ENCODE measurements at regions not wholly inside any gene's neighbourhood (a gene's known extent, or its start where the extent isn't known, plus 50 kb on each side); places are given as distances from the start of the nearest gene placed in this dataset.

DNA sequence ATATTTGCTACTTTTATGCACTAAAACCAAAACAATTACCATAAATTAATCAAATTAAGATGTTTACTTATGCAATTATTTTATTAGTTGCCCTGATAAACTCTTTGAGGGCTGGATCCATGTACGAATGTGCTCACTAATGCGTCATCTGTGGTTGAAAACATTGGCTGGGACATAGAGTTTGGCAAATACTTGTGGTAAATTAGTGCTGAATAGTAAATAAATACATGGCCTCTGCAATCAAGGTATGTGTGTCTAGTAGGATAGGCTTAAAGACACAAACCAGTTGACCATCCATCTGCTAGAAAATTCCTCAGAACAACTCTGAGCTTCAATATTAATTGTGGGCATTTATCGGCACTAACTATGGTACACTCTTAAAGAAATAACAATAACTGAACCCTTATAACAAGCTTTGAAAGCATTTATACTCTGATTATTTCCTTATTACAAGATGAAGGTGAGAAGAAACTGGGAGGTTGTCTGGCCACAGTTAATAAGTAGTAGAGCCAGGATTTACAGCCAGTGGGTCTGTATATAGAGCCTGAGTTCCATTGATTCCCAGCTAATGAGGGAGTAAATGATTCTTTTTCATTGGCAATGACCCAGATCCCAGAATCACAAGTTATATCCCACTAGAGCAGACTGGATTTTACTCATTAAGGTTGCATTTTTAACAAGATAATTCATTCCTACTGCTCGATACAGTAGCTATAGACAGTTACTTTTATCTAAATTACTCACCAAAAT lies 169.5 kb upstream of the CNTN6 start:
- no peaks in the 10 kb centered on the region for H3K36me3 Mint-ChIP-seq (ENCODE audit: low read depth)
- TF ChIP-seq, protein P1, sequence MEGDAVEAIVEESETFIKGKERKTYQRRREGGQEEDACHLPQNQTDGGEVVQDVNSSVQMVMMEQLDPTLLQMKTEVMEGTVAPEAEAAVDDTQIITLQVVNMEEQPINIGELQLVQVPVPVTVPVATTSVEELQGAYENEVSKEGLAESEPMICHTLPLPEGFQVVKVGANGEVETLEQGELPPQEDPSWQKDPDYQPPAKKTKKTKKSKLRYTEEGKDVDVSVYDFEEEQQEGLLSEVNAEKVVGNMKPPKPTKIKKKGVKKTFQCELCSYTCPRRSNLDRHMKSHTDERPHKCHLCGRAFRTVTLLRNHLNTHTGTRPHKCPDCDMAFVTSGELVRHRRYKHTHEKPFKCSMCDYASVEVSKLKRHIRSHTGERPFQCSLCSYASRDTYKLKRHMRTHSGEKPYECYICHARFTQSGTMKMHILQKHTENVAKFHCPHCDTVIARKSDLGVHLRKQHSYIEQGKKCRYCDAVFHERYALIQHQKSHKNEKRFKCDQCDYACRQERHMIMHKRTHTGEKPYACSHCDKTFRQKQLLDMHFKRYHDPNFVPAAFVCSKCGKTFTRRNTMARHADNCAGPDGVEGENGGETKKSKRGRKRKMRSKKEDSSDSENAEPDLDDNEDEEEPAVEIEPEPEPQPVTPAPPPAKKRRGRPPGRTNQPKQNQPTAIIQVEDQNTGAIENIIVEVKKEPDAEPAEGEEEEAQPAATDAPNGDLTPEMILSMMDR (IDR thresholded peaks at IDR 0.05), result no peak
- no peak overlapping the region for H3K4me3 Mint-ChIP-seq
- H3K27ac Mint-ChIP-seq, result no peak overlapping the region
- peaks cover 38% of the 10 kb centered on the region for H3K9me3 Mint-ChIP-seq
- DNase-seq, result no peak
- no peaks in the 10 kb centered on the region for H3K27me3 Mint-ChIP-seq (ENCODE audit: insufficient read depth)
- H3K4me1 Mint-ChIP-seq (ENCODE audit: low read depth), result no peaks in the 10 kb centered on the region

GRCh38 chr3:930866-931265 lies 162.0 kb upstream of the CNTN6 start:
- no peaks in the 10 kb centered on the region for H3K4me1 Mint-ChIP-seq (ENCODE audit: low read depth)
- H3K4me3 Mint-ChIP-seq, result no peak overlapping the region
- no peaks in the 10 kb centered on the region for H3K36me3 Mint-ChIP-seq (ENCODE audit: low read depth)
- H3K27ac Mint-ChIP-seq, result no peak overlapping the region
- TF ChIP-seq, protein P1 (IDR thresholded peaks at IDR 0.05), result no peak
- DNase-seq, result no peak
- H3K27me3 Mint-ChIP-seq (ENCODE audit: insufficient read depth), result no peaks in the 10 kb centered on the region
- peaks cover 50% of the 10 kb centered on the region for H3K9me3 Mint-ChIP-seq

DNA sequence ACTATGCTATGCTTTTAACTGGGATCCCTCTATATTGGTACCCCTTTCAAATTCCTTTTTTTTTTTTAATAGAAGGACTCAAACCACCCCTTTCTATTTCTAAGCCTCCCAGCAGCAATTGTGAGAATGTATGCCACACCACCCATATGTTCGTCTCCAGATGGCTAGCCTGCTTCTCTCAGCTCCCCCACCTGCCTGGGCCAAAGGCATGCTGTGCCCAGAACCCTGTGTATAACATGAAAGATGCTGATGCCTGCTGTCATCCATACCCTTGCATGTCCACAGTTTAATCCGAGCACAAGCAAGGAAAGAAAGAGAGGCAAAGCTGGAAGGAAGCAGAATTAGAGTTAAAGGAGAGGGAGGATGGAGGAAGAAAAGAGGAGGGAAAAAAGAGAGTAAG lies 159.5 kb upstream of the CNTN6 start:
- H3K4me1 Mint-ChIP-seq (ENCODE audit: low read depth), result no peaks in the 10 kb centered on the region
- H3K27me3 Mint-ChIP-seq (ENCODE audit: insufficient read depth), result no peaks in the 10 kb centered on the region
- H3K27ac Mint-ChIP-seq, result no peak overlapping the region
- no peaks in the 10 kb centered on the region for H3K36me3 Mint-ChIP-seq (ENCODE audit: low read depth)
- TF ChIP-seq, protein P1 (IDR thresholded peaks at IDR 0.05), result no peak
- no peak overlapping the region for H3K4me3 Mint-ChIP-seq
- no peak for DNase-seq
- H3K9me3 Mint-ChIP-seq, result peaks cover 51% of the 10 kb centered on the region

DNA sequence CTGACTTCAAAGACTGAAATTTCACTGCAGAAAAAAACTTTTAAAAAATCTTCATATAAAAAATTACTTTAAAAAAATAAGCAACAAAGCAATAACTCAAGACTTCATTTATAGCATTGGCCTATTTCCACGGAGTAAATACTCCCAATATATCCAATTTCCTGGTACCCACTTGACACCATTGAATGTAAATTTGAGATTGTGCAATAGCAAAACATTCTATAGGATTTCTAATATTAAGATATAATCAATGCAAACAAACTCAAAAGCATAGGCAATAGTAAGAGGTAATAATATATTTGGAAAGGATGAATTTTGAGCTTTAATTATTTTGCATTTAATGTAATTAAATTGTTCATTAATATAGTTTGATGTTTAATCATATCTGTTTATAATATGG lies 148.0 kb upstream of the CNTN6 start:
- H3K4me1 Mint-ChIP-seq (ENCODE audit: low read depth), result no peaks in the 10 kb centered on the region
- no peak overlapping the region for H3K4me3 Mint-ChIP-seq
- TF ChIP-seq, protein P1 (IDR thresholded peaks at IDR 0.05), result no peak
- peaks cover 43% of the 10 kb centered on the region for H3K9me3 Mint-ChIP-seq
- H3K27ac Mint-ChIP-seq, result no peak overlapping the region
- DNase-seq, result no peak
- H3K36me3 Mint-ChIP-seq (ENCODE audit: low read depth), result no peaks in the 10 kb centered on the region
- no peaks in the 10 kb centered on the region for H3K27me3 Mint-ChIP-seq (ENCODE audit: insufficient read depth)

DNA sequence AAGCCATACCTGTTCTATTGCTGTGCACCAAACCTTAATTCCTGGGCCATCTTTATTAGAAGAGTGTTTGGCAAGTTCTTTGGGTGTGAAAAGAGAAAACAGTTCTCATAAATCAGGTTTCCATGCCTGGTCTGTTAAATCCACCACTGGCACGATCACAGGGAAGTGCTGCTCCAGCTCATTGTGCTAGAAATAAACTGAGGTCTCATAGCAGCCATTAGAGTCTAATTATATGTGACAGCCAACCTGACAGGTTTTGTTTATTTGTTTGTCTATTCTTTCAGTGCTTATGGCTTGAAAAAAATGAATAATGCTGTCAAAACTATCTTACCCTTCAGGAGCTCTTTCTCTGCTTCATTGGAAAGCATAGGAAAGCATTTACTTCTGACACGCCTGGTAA lies 147.1 kb upstream of the CNTN6 start:
- H3K27ac Mint-ChIP-seq, result no peak overlapping the region
- no peak overlapping the region for H3K4me3 Mint-ChIP-seq
- H3K27me3 Mint-ChIP-seq (ENCODE audit: insufficient read depth), result no peaks in the 10 kb centered on the region
- DNase-seq, result no peak
- TF ChIP-seq, protein P1 (IDR thresholded peaks at IDR 0.05), result no peak
- peaks cover 44% of the 10 kb centered on the region for H3K9me3 Mint-ChIP-seq
- H3K36me3 Mint-ChIP-seq (ENCODE audit: low read depth), result no peaks in the 10 kb centered on the region
- H3K4me1 Mint-ChIP-seq (ENCODE audit: low read depth), result no peaks in the 10 kb centered on the region

Data from HFFc6 (cell line).